GM23248 (cell line): ENCODE measurements at regions not wholly inside any gene's neighbourhood (a gene's known extent, or its start where the extent isn't known, plus 50 kb on each side); places are given as distances from the start of the nearest gene placed in this dataset.

Experiments
- DNase-seq: peaks from one replicate; pipeline ENCODE4 v3.0.0-alpha.2; 2015
- H2AFZ ChIP-seq: fragments of 200-600 bp; sonication (generic); 2 replicates; pipeline ENCODE4 v1.6.1; 2016; ENCODE audit warnings: antibody characterized with exemption
- H3F3A ChIP-seq: fragments of 200-600 bp; sonication (generic); 2 replicates; pipeline ENCODE4 v1.6.1; 2016; ENCODE audit warnings: mild to moderate bottlenecking, antibody characterized with exemption, mixed run types; ENCODE audit not compliant: insufficient read depth
- H3K27ac ChIP-seq: fragments of 200-600 bp; sonication (generic); 2 replicates; pipeline ENCODE4 v1.5.1; 2016; ENCODE audit warnings: mild to moderate bottlenecking
- H3K27me3 ChIP-seq: fragments of 200-600 bp; sonication (generic); replicated peaks from 2 replicates; pipeline ENCODE4 v1.6.1; 2016; ENCODE audit warnings: mild to moderate bottlenecking; ENCODE audit not compliant: insufficient read depth
- H3K36me3 ChIP-seq: fragments of 200-600 bp; sonication (generic); 2 replicates; pipeline ENCODE4 v1.6.1; 2016; ENCODE audit warnings: low read depth, mild to moderate bottlenecking
- H3K4me1 ChIP-seq: fragments of 200-600 bp; sonication (generic); 2 replicates; pipeline ENCODE4 v1.6.1; 2016; ENCODE audit warnings: mild to moderate bottlenecking; ENCODE audit not compliant: insufficient read depth
- H3K4me2 ChIP-seq: fragments of 200-600 bp; sonication (generic); one replicate; pipeline ENCODE4 v1.6.1; 2016; ENCODE audit warnings: mild to moderate bottlenecking; ENCODE audit not compliant: unreplicated experiment
- H3K4me3 ChIP-seq: fragments of 200-600 bp; sonication (generic); 2 replicates; pipeline ENCODE4 v1.5.1; 2016; ENCODE audit warnings: mild to moderate bottlenecking
- H3K79me2 ChIP-seq: fragments of 200-600 bp; sonication (generic); 2 replicates; pipeline ENCODE4 v1.6.1; 2016; ENCODE audit warnings: mild to moderate bottlenecking; ENCODE audit not compliant: insufficient read depth
- H3K9ac ChIP-seq: fragments of 200-600 bp; sonication (generic); 2 replicates; pipeline ENCODE4 v1.6.1; 2016; ENCODE audit warnings: mild to moderate bottlenecking
- H3K9me2 ChIP-seq: fragments of 200-600 bp; sonication (generic); 2 replicates; pipeline ENCODE4 v1.6.1; 2016; ENCODE audit warnings: mixed run types, mild to moderate bottlenecking, moderate library complexity; ENCODE audit not compliant: insufficient read depth
- H3K9me3 ChIP-seq: fragments of 200-600 bp; sonication (generic); one replicate; pipeline ENCODE4 v1.6.1; 2017; ENCODE audit warnings: low read depth
- H4K20me1 ChIP-seq: fragments of 200-600 bp; sonication (generic); 2 replicates; pipeline ENCODE4 v1.6.0; 2016; ENCODE audit not compliant: insufficient read depth
- EZH2 ChIP-seq: fragments of 200-600 bp; sonication (generic); IDR thresholded peaks from 2 replicates; pipeline ENCODE4 v1.6.1; 2018; ENCODE audit warnings: antibody characterized with exemption, mild to moderate bottlenecking; ENCODE audit not compliant: insufficient read depth, poor library complexity, severe bottlenecking
- EZH2phosphoT487 ChIP-seq: fragments of 200-600 bp; sonication (generic); IDR thresholded peaks from 2 replicates; pipeline ENCODE4 v1.6.1; 2018; ENCODE audit warnings: antibody characterized with exemption, moderate library complexity, mild to moderate bottlenecking, low read depth; ENCODE audit not compliant: insufficient read depth
- WGBS, 2 experiments: methylation state at CpG; one replicate each; pipeline ENCODE4 v1.1.6; 2015 to 2017; ENCODE audit warnings: low lambda C conversion rate in 2 of 2, low coverage in 1 of 2; ENCODE audit errors: missing lambda C conversion rate in 2 of 2; 5-methylcytosine and 5-hydroxymethylcytosine counted together
- in situ Hi-C: fragments of 300-500 bp; cut with MboI; formaldehyde crosslinking; loops from 2 replicates; pipeline ENCODE4 v1.15.0; 2020

GRCh38 chr2:120943403-120944034, 207.9 kb downstream of the GLI2 start:
- Histone ChIP-seq H3K36me3 (no peaks in the 10 kb centered on the region), H3K27me3 (no peaks in the 10 kb centered on the region), H3K4me3 (no peak overlapping the region), H3K9me2 (no peaks in the 10 kb centered on the region), H3K27ac (no peak overlapping the region), H2AFZ (no peak overlapping the region), H3K4me1 (peaks cover 21% of the 10 kb centered on the region), H3F3A (peaks cover 31% of the 10 kb centered on the region), H3K9ac (no peak overlapping the region), H3K4me2 (no peak overlapping the region), H3K9me3 (no peaks in the 10 kb centered on the region), H4K20me1 (no peaks in the 10 kb centered on the region), H3K79me2 (peaks cover 41% of the 10 kb centered on the region)
- TF ChIP-seq EZH2phosphoT487 (no peak), EZH2 (no peak)
- 81 to 93% methylated on average over 8 to 9 of the region's 9 CpGs for WGBS, 2 experiments
- in situ Hi-C loops: no loop called here
- DNase-seq: no peak

GRCh38 chr2:120944575-120944974, 208.9 kb downstream of the GLI2 start:
- H3K4me3 ChIP-seq: no peak overlapping the region
- peaks cover 20% of the 10 kb centered on the region for H3F3A ChIP-seq
- in situ Hi-C loops: no loop called here
- H3K27me3 ChIP-seq: no peaks in the 10 kb centered on the region
- no peak overlapping the region for H2AFZ ChIP-seq
- H3K4me1 ChIP-seq: peaks cover 11% of the 10 kb centered on the region
- H3K79me2 ChIP-seq: peaks cover 41% of the 10 kb centered on the region
- no peaks in the 10 kb centered on the region for H4K20me1 ChIP-seq
- H3K9ac ChIP-seq: no peak overlapping the region
- no peak for DNase-seq
- no peaks in the 10 kb centered on the region for H3K36me3 ChIP-seq
- H3K9me3 ChIP-seq: no peaks in the 10 kb centered on the region
- 94 to 95% methylated on average over 8 of the region's 8 CpGs for WGBS, 2 experiments
- H3K4me2 ChIP-seq: no peak overlapping the region
- H3K27ac ChIP-seq: no peak overlapping the region
- TF ChIP-seq EZH2phosphoT487: no peak
- no peaks in the 10 kb centered on the region for H3K9me2 ChIP-seq

GRCh38 chr2:120945091-120945490, 209.4 kb downstream of the GLI2 start:
- H3K27me3 ChIP-seq: no peaks in the 10 kb centered on the region
- H3K9me3 ChIP-seq: no peaks in the 10 kb centered on the region
- in situ Hi-C loops: no loop called here
- TF ChIP-seq EZH2phosphoT487: no peak
- TF ChIP-seq EZH2: no peak
- peaks cover 6% of the 10 kb centered on the region for H3K4me1 ChIP-seq
- H3K79me2 ChIP-seq: peaks cover 46% of the 10 kb centered on the region
- H3K4me3 ChIP-seq: no peak overlapping the region
- peaks cover 15% of the 10 kb centered on the region for H3F3A ChIP-seq
- no peaks in the 10 kb centered on the region for H4K20me1 ChIP-seq
- DNase-seq: no peak
- WGBS, 2 experiments: 78 to 82% methylated on average over 10 of the region's 10 CpGs
- no peak overlapping the region for H2AFZ ChIP-seq
- no peaks in the 10 kb centered on the region for H3K36me3 ChIP-seq
- no peak overlapping the region for H3K27ac ChIP-seq
- H3K9me2 ChIP-seq: no peaks in the 10 kb centered on the region
- no peak overlapping the region for H3K4me2 ChIP-seq
- H3K9ac ChIP-seq: no peak overlapping the region

- TF ChIP-seq EZH2phosphoT487 (no peak), EZH2 (no peak)
- H3K9ac ChIP-seq: no peak overlapping the region
- no peaks in the 10 kb centered on the region for H3K9me2 ChIP-seq
- H3K27ac ChIP-seq: no peak overlapping the region
- no peak overlapping the region for H3K4me3 ChIP-seq
- no peaks in the 10 kb centered on the region for H3K4me1 ChIP-seq
- H3K36me3 ChIP-seq: no peaks in the 10 kb centered on the region
- in situ Hi-C loops: no loop called here
- peaks cover 55% of the 10 kb centered on the region for H3K79me2 ChIP-seq
- no peak overlapping the region for H3K4me2 ChIP-seq
- no peaks in the 10 kb centered on the region for H4K20me1 ChIP-seq
- H3K9me3 ChIP-seq: no peaks in the 10 kb centered on the region
- no peak for DNase-seq
- no peak overlapping the region for H2AFZ ChIP-seq
- WGBS, 2 experiments: 91 to 93% methylated on average over 4 of the region's 4 CpGs
- no peaks in the 10 kb centered on the region for H3K27me3 ChIP-seq
- peaks cover 6% of the 10 kb centered on the region for H3F3A ChIP-seq
These were observed 210.3 kb downstream of the GLI2 start for GRCh38 chr2:120945832-120946499.
